ENCODE measurements at regions not wholly inside any gene's neighbourhood (a gene's known extent, or its start where the extent isn't known, plus 50 kb on each side); places are given as distances from the start of the nearest gene placed in this dataset.

- 14% methylated on average over 4 of the region's 4 CpGs for WGBS (ENCODE audit: insufficient coverage, low coverage, low lambda C conversion rate, missing lambda C conversion rate)
- no peak for ATAC-seq
- Histone ChIP-seq H3K27ac (no peak overlapping the region), H3K9me3 (no peaks in the 10 kb centered on the region), H3K4me1 (no peaks in the 10 kb centered on the region), H3K4me3 (no peak overlapping the region), H3K36me3 (no peaks in the 10 kb centered on the region), H3K27me3 (peaks cover 0 to 9% of the 10 kb centered on the region in 2 donors)
- intact Hi-C loops (cut with DNase I) = no loop called here
- DNase-seq = no peak
- TF ChIP-seq POLR2A (IDR thresholded peaks at IDR 0.05) (no peak), CTCF (IDR thresholded peaks at IDR 0.05) (no peak)
Measured at GRCh38 chr12:130227641-130228040, 65.4 kb downstream of the FZD10 start.

GRCh38 chr12:130236446-130236845 is 74.2 kb downstream of the FZD10 start:
- Histone ChIP-seq H3K27ac (no peak overlapping the region), H3K4me3 (no peak overlapping the region), H3K9me3 (no peaks in the 10 kb centered on the region), H3K27me3 (no peaks in the 10 kb centered on the region), H3K36me3 (no peaks in the 10 kb centered on the region), H3K4me1 (no peaks in the 10 kb centered on the region)
- 63% methylated on average over 9 of the region's 9 CpGs for WGBS (ENCODE audit: insufficient coverage, low coverage, low lambda C conversion rate, missing lambda C conversion rate)
- no peak for ATAC-seq
- intact Hi-C loops (cut with DNase I) = no loop called here
- no peak for TF ChIP-seq CTCF (IDR thresholded peaks at IDR 0.05)
- no peak for TF ChIP-seq POLR2A (IDR thresholded peaks at IDR 0.05)
- no peak for DNase-seq

- no peak overlapping the region for H3K27ac ChIP-seq
- no peaks in the 10 kb centered on the region for H3K27me3 ChIP-seq
- TF ChIP-seq CTCF (IDR thresholded peaks at IDR 0.05) = no peak
- no peak for TF ChIP-seq POLR2A (IDR thresholded peaks at IDR 0.05)
- DNase-seq = no peak
- intact Hi-C loops (cut with DNase I) = no loop called here
- H3K9me3 ChIP-seq = no peaks in the 10 kb centered on the region
- 52% methylated on average over 10 of the region's 13 CpGs for WGBS (ENCODE audit: insufficient coverage, low coverage, low lambda C conversion rate, missing lambda C conversion rate)
- ATAC-seq = no peak
- H3K36me3 ChIP-seq = no peaks in the 10 kb centered on the region
- H3K4me1 ChIP-seq = no peaks in the 10 kb centered on the region
- no peak overlapping the region for H3K4me3 ChIP-seq
Measured at GRCh38 chr12:130240831-130241590, 78.7 kb downstream of the FZD10 start.

GRCh38 chr12:130242506-130242905 is 80.2 kb downstream of the FZD10 start:
- Histone ChIP-seq H3K4me3 (no peak overlapping the region), H3K27ac (no peak overlapping the region), H3K9me3 (no peaks in the 10 kb centered on the region), H3K27me3 (no peaks in the 10 kb centered on the region), H3K36me3 (no peaks in the 10 kb centered on the region), H3K4me1 (no peaks in the 10 kb centered on the region)
- DNase-seq = no peak
- ATAC-seq = no peak
- no peak for TF ChIP-seq POLR2A (IDR thresholded peaks at IDR 0.05)
- TF ChIP-seq CTCF (IDR thresholded peaks at IDR 0.05) = no peak
- intact Hi-C loops (cut with DNase I) = no loop called here
- WGBS (ENCODE audit: insufficient coverage, low coverage, low lambda C conversion rate, missing lambda C conversion rate) = 49% methylated on average over 4 of the region's 7 CpGs

All from right lobe of liver (tissue), 6 donors.